B cell (primary cell): ENCODE measurements at regions not wholly inside any gene's neighbourhood (a gene's known extent, or its start where the extent isn't known, plus 50 kb on each side); places are given as distances from the start of the nearest gene placed in this dataset.

ENCODE experiments used
- ATAC-seq: fragments of 200-7000 bp; cut with Tn5 transposase; one replicate; pipeline ENCODE4 v1.10.0; 2021; ENCODE audit warnings: low read depth, mild to moderate bottlenecking, moderate number of reproducible peaks, moderate library complexity
- CTCF ChIA-PET: fragments of 350-600 bp; sonication (Branson Sonifier 250); formaldehyde crosslinking; loops from one replicate; lab custom pipeline; 2021; ENCODE audit warnings: antibody characterized with exemption, inconsistent platforms; lab: Charles Lee
- POLR2A ChIA-PET: fragments of 350-600 bp; sonication (Branson Sonifier 250); formaldehyde crosslinking; loops from one replicate; lab custom pipeline; 2021; ENCODE audit warnings: antibody characterized with exemption; lab: Charles Lee
- DNase-seq: peaks from one replicate; pipeline ENCODE4 v3.0.0; 2013
- H2AFZ ChIP-seq: 2 replicates; pipeline ENCODE4 v1.6.1; 2012; ENCODE audit warnings: mild to moderate bottlenecking, low read depth, low read length; ENCODE audit not compliant: insufficient read depth, poor library complexity, severe bottlenecking
- H3K27ac ChIP-seq, 2 donors: 1 replicate in 1 of 2; 2 replicates in 1 of 2; pipeline ENCODE4 v1.5.1; 2012 to 2013; ENCODE audit warnings: low read length in 2 of 2, mild to moderate bottlenecking in 2 of 2, moderate library complexity in 1 of 2
- H3K27me3 ChIP-seq, 4 experiments: fragments of 200-600 bp in 1 of 4; sonication (generic) in 1 of 4; replicated peaks in 1 of 4; 1 replicate in 2 of 4; 2 replicates in 2 of 4; pipeline versions ENCODE4 v1.6.1 to v1.7.0; 2013 to 2016; ENCODE audit warnings: low read length in 3 of 4, mild to moderate bottlenecking in 2 of 4, mixed read lengths in 1 of 4, moderate library complexity in 1 of 4; ENCODE audit not compliant: insufficient read depth in 4 of 4, control insufficient read depth in 3 of 4; ENCODE audit errors: control extremely low read depth in 1 of 4
- H3K36me3 ChIP-seq, 2 experiments: replicated peaks in 1 of 2; 1 replicate in 1 of 2; 2 replicates in 1 of 2; pipeline versions ENCODE4 v1.6.1 to v1.7.1; 2013; ENCODE audit warnings: low read length in 1 of 2; ENCODE audit not compliant: insufficient read depth in 2 of 2, control insufficient read depth in 1 of 2; ENCODE audit errors: control extremely low read depth in 1 of 2, extremely low read depth in 1 of 2
- H3K4me1 ChIP-seq, 2 donors: fragments of 200-600 bp in 1 of 2; sonication (generic) in 1 of 2; 1 replicate in 1 of 2; 2 replicates in 1 of 2; pipeline versions ENCODE4 v1.5.1 to v1.6.1; 2013 to 2017; ENCODE audit warnings: low read length in 2 of 2; ENCODE audit not compliant: control insufficient read depth in 2 of 2, insufficient read depth in 2 of 2
- H3K4me2 ChIP-seq: replicated peaks from 2 replicates; pipeline ENCODE3; 2012; ENCODE audit warnings: mild to moderate bottlenecking, low read depth, low read length; ENCODE audit not compliant: poor library complexity, severe bottlenecking
- H3K4me3 ChIP-seq, 5 experiments: fragments of 200-600 bp in 1 of 5; sonication (generic) in 1 of 5; 1 replicate in 3 of 5; 2 replicates in 2 of 5; pipeline versions ENCODE4 v1.5.1 to v1.7.0; 2011 to 2016; ENCODE audit warnings: low read length in 4 of 5, mild to moderate bottlenecking in 4 of 5, low read depth in 2 of 5, control low read depth in 1 of 5, moderate library complexity in 1 of 5; ENCODE audit not compliant: insufficient read depth in 1 of 5; ENCODE audit errors: control extremely low read depth in 1 of 5, extremely low read depth in 1 of 5
- H3K79me2 ChIP-seq: fragments of 200-600 bp; sonication (generic); one replicate; pipeline ENCODE4 v1.6.0; 2016; ENCODE audit warnings: low read length; ENCODE audit not compliant: control insufficient read depth, insufficient read depth
- H3K9ac ChIP-seq: fragments of 200-600 bp; sonication (generic); 2 replicates; pipeline ENCODE4 v1.6.1; 2017; ENCODE audit warnings: mild to moderate bottlenecking, low read length, moderate library complexity
- H3K9me3 ChIP-seq, 3 donors: one replicate each; pipeline versions ENCODE4 v1.6.1 to v1.7.1; 2013; ENCODE audit warnings: low read length in 2 of 3; ENCODE audit not compliant: control insufficient read depth in 2 of 3, insufficient read depth in 1 of 3; ENCODE audit errors: control extremely low read depth in 1 of 3
- H4K20me1 ChIP-seq: 2 replicates; pipeline ENCODE4 v1.6.0; 2012; ENCODE audit warnings: mild to moderate bottlenecking, low read length; ENCODE audit not compliant: insufficient read depth, control insufficient read depth, poor library complexity, severe bottlenecking
- H3K27ac Mint-ChIP-seq: one replicate; pipeline ENCODE4 v1.8.0; 2021; ENCODE audit warnings: mixed read lengths
- H3K27me3 Mint-ChIP-seq: one replicate; pipeline ENCODE4 v1.8.0; 2021; ENCODE audit warnings: mixed read lengths
- H3K4me1 Mint-ChIP-seq: one replicate; pipeline ENCODE4 v1.8.0; 2021; ENCODE audit warnings: mixed read lengths
- H3K4me3 Mint-ChIP-seq: one replicate; pipeline ENCODE4 v1.8.0; 2021; ENCODE audit warnings: mixed read lengths
- H3K9me3 Mint-ChIP-seq: one replicate; pipeline ENCODE4 v1.8.0; 2022; ENCODE audit warnings: mixed read lengths; ENCODE audit not compliant: insufficient read depth
- CTCF ChIP-seq: fragments of 200-600 bp; IDR thresholded peaks from one replicate; pipeline ENCODE4 v1.8.0; 2022; ENCODE audit warnings: antibody characterized with exemption, mild to moderate bottlenecking
- EZH2 ChIP-seq: IDR thresholded peaks from 2 replicates; pipeline ENCODE4 v1.6.1; 2012; ENCODE audit warnings: borderline replicate concordance, low read depth, mild to moderate bottlenecking, moderate library complexity, low read length; ENCODE audit not compliant: insufficient read depth, poor library complexity, severe bottlenecking
- WGBS: methylation state at CpG from one replicate; pipeline ENCODE4 v1.1.5; 2013; ENCODE audit warnings: missing lambda C conversion rate; ENCODE audit not compliant: insufficient coverage; 5-methylcytosine and 5-hydroxymethylcytosine counted together
- intact Hi-C: fragments of 100-400 bp; cut with micrococcal nuclease; formaldehyde crosslinking; loops from one replicate; pipeline ENCODE4 v1.10.0; 2022

- Mint-ChIP-seq H3K9me3 (peaks cover 7% of the 10 kb centered on the region), H3K4me1 (no peaks in the 10 kb centered on the region), H3K4me3 (no peak overlapping the region), H3K27me3 (no peaks in the 10 kb centered on the region), H3K27ac (no peak overlapping the region)
- H3K36me3 ChIP-seq: no peaks in the 10 kb centered on the region
- no peak overlapping the region for H3K4me3 ChIP-seq
- POLR2A ChIA-PET: no interaction called here
- H3K4me1 ChIP-seq: no peaks in the 10 kb centered on the region
- 89% methylated on average over 3 of the region's 4 CpGs for WGBS
- no peak overlapping the region for H3K27ac ChIP-seq
- no peak for TF ChIP-seq CTCF
- TF ChIP-seq EZH2: no peak
- ATAC-seq (no peak), DNase-seq (no peak)
- no peaks in the 10 kb centered on the region for H3K27me3 ChIP-seq
- no peaks in the 10 kb centered on the region for H3K9me3 ChIP-seq
- intact Hi-C loops: no loop called here
- H4K20me1 ChIP-seq: no peaks in the 10 kb centered on the region
- H2AFZ ChIP-seq: no peak overlapping the region
- no peak overlapping the region for H3K4me2 ChIP-seq
- no peaks in the 10 kb centered on the region for H3K79me2 ChIP-seq
- CTCF ChIA-PET: no interaction called here
- H3K9ac ChIP-seq: no peak overlapping the region
Observed at GRCh38 chr7:84595026-84595425, 400.4 kb upstream of the SEMA3A start.

- Histone ChIP-seq H3K27me3 (no peaks in the 10 kb centered on the region), H4K20me1 (no peaks in the 10 kb centered on the region), H3K4me3 (no peak overlapping the region), H3K4me2 (no peak overlapping the region), H3K4me1 (no peaks in the 10 kb centered on the region), H3K36me3 (no peaks in the 10 kb centered on the region), H2AFZ (no peak overlapping the region), H3K79me2 (no peaks in the 10 kb centered on the region), H3K27ac (no peak overlapping the region), H3K9ac (no peak overlapping the region), H3K9me3 (no peaks in the 10 kb centered on the region)
- Mint-ChIP-seq H3K27me3 (no peaks in the 10 kb centered on the region), H3K9me3 (peaks cover 5% of the 10 kb centered on the region), H3K27ac (no peak overlapping the region), H3K4me3 (no peak overlapping the region), H3K4me1 (no peaks in the 10 kb centered on the region)
- ATAC-seq (no peak), DNase-seq (no peak)
- no CpG with 5 or more reads among the region's 2 CpGs for WGBS
- CTCF ChIA-PET: no interaction called here
- intact Hi-C loops: no loop called here
- POLR2A ChIA-PET: no interaction called here
- TF ChIP-seq CTCF: no peak
- no peak for TF ChIP-seq EZH2
Observed at GRCh38 chr7:84591897-84592296, 397.3 kb upstream of the SEMA3A start.
